HG02588 (cell line): ENCODE measurements at regions not wholly inside any gene's neighbourhood (a gene's known extent, or its start where the extent isn't known, plus 50 kb on each side); places are given as distances from the start of the nearest gene placed in this dataset.
"Not testable (repeated sequence)": the region's sequence is repeated elsewhere in the genome, so short reads cannot be mapped to it uniquely, and the experiment has no call there.

Experiments
- ATAC-seq: cut with Tn5 transposase; IDR thresholded peaks from one replicate; pipeline ENCODE4 v1.9.1; 2021; ENCODE audit warnings: mild to moderate bottlenecking, moderate library complexity; ENCODE audit not compliant: unreplicated experiment

GRCh38 chr6:51289041-51289440 is 470.4 kb downstream of the TFAP2B start:
- no peak for ATAC-seq

- no peak for ATAC-seq
Measured at GRCh38 chr6:51292659-51293058, 474.0 kb downstream of the TFAP2B start.

DNA sequence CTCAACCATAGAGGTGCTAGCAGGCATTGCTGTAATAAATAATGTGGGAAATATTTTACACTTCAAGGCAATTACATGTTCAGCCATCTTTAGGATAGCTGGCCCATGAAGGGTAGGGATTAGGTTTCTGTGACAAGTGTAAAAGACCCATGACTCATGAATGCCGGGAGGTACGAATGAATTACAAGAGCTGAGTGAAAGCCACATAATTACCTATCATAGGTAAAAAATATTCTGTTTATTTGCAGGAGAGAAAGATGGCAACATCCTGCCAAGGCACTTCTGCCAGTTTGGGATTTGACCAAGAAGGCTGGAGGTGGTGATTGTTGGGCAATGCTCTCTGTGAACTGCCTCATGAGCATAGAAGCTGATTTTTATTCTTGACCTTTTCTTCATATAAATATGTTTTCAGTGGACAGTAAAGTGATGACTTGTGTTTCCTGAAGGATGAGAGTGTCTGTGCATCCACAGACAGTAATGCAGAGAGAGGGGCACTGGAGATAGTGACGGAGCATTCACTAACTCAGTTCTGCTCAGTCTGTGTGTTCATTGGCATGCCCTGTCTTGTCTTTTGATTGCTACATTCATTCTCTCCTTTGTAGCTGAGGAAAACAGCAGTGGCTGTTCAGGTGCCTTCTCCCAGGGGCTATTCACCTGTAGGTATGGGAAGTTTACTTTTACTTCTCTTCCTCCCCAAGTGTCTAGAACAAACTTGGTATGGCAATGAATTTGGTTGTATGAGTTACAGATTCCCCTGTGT is 481.1 kb downstream of the TFAP2B start:
- ATAC-seq: no peak

- ATAC-seq: peak; percentile 44
Measured at GRCh38 chr6:51300510-51300909, 481.8 kb downstream of the TFAP2B start.

DNA sequence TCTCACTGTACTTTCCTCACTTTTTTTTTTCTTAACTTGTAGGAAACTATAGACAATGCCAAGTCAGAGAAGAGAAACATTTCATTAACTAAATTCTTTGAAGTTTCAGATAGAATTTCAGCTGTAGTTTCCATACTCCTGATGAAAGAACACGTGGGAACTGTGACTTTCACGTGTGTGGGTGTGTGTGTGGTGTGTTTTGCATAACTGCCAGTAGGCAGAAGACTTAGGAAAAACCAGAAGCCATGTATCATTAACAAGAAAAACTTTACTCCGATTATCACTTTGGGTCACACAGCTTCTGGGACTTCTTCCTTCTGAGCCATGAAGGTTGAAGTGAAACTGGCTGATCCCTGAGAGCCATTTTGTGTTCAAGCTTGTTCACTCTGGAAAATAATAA is 483.3 kb downstream of the TFAP2B start:
- peak; percentile 52 for ATAC-seq

DNA sequence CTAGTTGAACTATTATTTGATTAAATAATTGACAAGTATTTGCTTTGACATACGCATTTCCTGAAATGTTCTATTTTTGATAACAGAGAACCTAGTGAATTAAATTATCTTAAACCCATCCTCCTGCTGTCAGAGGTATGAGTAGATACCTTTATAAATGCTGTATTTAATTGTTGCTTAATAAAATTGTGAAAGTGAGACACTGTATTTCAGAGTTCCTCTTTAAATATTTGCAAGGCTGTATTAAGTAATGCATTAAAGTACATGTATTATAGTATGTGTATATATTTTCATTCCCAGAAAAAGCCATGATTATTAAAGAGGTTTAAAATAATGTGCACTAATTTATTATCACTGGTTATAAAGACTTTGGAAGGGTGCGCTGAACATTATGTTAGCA is 483.8 kb downstream of the TFAP2B start:
- no peak for ATAC-seq

DNA sequence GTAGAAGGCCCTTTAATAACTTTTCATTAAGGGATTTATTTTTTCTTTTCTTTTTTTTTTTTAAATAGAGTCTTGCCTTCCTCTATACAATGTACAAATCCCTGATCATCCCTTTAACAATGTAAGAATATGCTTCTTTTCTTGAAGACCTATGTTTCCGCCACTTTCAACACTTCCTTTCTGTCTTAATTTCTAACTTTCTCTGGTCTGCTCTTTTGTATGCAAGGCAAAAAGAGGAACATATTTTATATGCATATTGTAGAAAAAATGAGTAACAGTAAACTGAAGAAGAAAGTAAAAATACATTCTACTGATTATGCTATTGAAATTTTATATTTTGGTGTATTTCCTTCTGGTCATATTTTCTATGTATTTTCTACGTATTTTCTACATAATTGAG is 484.7 kb downstream of the TFAP2B start:
- no peak for ATAC-seq

- ATAC-seq: no peak
Measured at GRCh38 chr6:51314965-51315364, 496.3 kb downstream of the TFAP2B start.

DNA sequence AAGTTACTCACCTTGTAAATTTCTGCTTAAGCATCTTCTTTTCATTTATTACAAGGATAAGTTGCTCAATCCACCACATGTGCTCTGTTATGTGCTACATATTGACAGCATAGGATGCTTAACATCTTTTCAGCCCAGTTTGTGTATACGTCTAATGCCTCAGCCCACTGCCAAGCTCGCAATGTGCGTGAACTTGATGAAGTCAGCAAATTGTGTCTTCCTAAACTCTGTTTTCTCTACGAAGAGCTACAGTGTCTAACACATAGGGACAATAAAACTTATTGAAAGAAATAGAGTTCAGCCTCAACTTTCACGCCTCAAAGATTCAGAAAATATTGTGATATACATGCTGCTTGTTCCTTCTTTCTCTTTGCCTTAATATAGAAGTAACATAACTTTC is 500.0 kb downstream of the TFAP2B start:
- ATAC-seq: no peak

DNA sequence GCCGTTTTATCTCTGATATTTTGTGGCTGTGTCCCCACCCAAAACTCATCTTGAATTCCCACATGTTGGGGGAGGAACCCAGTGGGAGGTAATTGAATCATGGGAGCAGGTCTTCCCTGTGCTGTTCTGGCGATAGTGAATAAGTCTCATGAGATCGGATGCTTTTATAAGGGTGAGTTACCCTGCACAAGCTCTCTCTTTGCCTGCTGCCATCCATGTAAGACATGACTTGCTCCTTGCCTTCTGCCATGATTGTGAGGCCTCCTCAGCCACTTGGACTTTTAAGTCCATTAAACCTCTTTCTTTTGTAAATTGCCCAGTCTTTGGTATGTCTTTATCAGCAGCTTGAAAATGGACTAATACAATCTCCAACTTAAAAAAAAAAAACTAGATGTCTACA is 502.8 kb downstream of the TFAP2B start:
- ATAC-seq: not testable (repeated sequence)

DNA sequence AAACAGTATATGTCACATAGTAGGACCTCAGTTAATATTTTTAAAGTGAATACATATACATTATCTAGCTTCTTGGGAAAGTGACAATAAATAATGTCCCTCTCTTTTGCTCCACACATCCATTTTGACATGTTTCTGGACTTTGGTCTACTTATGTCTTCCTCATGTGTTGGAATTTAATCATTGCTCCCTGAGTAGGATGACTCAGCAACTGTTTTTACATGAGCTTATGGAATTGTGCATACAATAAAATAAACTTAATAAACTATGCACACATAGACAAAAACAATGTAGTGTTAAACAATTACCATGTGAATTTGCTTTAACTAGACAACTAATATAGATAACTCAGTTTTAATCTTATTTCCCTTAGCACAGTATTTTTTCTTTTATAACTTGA is 503.8 kb downstream of the TFAP2B start:
- ATAC-seq: no peak

GRCh38 chr6:51323056-51323455 is 504.4 kb downstream of the TFAP2B start:
- no peak for ATAC-seq

DNA sequence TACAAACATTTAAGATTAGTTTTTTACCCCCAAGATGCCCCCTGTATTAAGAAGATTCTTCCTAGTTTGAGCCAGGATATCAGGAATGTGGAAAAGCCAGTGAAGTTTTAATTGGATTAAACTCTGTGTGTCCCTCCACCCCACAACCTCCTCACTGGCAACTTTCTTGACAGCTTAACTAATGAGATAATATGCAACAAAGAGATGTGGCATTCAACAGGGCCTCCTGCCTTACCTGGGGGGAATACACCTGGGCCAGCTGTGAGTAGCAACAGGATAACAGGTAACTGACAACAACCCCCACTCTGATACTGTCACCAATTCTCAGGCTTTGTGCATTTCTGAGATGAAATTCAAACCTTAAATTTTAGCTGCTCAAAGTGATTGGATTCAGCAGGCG is 512.3 kb downstream of the TFAP2B start:
- ATAC-seq: no peak

DNA sequence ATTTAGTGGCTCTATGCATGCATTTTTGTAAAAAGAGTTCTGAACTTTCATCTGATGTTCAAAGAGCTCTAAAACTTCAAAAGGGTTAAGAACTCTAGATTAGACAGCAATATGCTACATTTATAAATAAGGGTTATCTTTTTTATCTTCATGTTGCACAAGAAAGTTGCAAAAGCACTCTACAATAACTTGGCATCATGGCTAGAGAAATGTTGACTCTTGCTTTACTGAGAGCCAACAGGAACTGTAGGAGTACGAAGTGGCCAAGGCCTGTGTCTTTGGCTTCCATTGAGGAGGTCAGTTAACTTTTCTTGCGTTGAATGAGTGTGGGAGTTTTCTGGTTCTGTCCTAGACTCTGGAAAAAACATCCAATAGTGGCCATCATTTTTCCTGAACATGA is 516.9 kb downstream of the TFAP2B start:
- ATAC-seq: no peak

DNA sequence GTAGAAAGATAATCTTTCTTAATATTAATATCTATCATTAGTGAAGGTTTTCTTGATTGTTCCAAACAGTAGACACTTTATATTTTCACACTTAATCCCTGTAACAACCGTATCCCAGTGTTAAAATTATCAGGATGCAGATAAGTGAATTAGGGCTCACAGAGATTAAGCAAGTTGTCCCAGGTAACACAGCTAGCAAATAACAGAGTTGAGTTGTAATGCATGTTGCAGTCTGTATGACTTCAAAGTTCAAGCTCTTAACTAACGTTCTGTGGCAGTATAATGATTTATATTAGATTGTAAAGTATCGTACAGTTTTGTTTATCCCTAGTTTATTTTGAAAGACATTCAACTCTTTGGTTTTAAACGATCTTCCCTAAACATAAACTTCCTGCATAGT is 517.5 kb downstream of the TFAP2B start:
- no peak for ATAC-seq

DNA sequence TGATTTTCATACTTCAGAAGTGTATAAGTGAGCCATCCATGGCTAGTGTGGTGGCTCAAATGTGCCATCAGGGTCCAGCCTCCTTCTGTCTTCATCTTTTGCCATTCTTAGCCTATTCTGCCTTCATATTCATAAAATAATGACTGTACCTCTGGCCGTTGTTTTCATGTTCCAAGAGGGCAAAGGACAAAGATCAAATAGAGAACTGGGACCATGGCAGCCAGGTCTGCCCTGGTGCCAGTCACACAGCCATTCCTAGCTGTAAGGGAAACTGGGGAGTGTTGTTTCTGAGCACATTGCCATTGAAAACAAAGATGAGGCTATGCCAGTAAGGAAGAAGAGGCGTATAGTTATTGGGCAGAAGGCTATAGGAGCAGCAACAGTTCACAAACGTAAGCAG is 518.6 kb downstream of the TFAP2B start:
- no peak for ATAC-seq

GRCh38 chr6:51339108-51339507 is 520.4 kb downstream of the TFAP2B start:
- ATAC-seq: no peak

DNA sequence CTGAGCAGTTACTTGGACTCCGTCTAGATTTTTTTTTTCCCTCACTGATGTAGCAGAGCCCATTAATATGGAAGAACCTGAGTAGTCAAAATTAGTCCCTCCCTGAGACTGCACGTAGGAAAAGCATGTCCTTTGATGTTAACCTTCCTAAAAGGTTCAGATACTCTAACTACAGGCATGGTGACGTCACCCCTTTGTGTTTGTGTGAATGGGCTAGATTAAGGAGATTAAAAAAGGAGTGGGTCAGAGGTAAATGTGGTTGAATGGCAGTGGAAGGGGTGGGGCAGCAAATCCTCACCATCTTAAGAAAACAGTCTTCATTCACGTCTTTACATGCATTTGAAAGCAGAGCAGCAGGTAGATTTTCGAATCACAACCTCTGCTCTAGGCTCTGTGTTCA is 521.1 kb downstream of the TFAP2B start:
- ATAC-seq: no peak

- no peak for ATAC-seq
Measured at GRCh38 chr6:51342393-51342792, 523.7 kb downstream of the TFAP2B start.

GRCh38 chr6:51349857-51350256 is 531.2 kb downstream of the TFAP2B start:
- no peak for ATAC-seq

GRCh38 chr6:51350308-51350904 is 531.7 kb downstream of the TFAP2B start:
- ATAC-seq: no peak

DNA sequence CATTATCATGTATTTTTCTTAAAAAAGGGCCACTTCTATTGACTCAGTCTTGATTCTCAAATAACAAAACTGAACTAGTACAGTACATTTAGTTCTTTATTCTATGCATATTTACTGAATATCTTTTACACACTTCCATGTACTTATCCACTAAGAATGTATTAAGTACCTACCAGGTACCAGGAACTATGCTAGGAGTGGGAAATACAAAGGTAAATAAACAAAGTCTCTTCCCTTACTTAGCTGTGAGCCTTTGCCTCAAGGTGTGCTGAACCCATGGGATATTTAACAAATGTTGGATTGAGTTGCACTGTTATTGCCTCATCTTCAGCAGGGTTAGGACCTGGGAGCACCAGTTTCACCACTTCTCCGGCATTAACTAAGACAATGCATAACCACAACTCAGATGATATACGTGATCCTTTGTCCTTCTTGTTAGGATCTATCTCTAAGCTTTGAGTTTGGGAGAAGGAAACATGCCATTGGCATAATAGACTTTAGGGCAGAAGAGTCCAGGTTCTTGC is 533.9 kb downstream of the TFAP2B start:
- no peak for ATAC-seq

GRCh38 chr6:51360287-51360686 is 541.6 kb downstream of the TFAP2B start:
- no peak for ATAC-seq
